GM12891 (cell line): ENCODE measurements at regions not wholly inside any gene's neighbourhood (a gene's known extent, or its start where the extent isn't known, plus 50 kb on each side); places are given as distances from the start of the nearest gene placed in this dataset.

Experiments used
- DNase-seq: peaks from one replicate; pipeline ENCODE4 v3.0.0; 2011; ENCODE audit warnings: low spot score; ENCODE audit not compliant: insufficient read length
- FAIRE-seq: peaks from 2 replicates; lab custom pipeline; 2011; peaks lifted over from hg19 to GRCh38; lab: Jason Lieb, UNC
- PAX5 ChIP-seq: IDR thresholded peaks from 2 replicates; pipeline ENCODE4 v1.6.1; 2011; ENCODE audit warnings: low read length, moderate library complexity, mild to moderate bottlenecking; ENCODE audit not compliant: insufficient read depth, severe bottlenecking
- POLR2A ChIP-seq: IDR thresholded peaks from 2 replicates; pipeline ENCODE4 v1.6.1; 2011; ENCODE audit warnings: low read depth, low read length, control low read depth
- POLR2AphosphoS5 ChIP-seq: IDR thresholded peaks from 2 replicates; pipeline ENCODE4 v1.6.1; 2011; ENCODE audit warnings: low read depth, low read length, control low read depth
- POU2F2 ChIP-seq: IDR thresholded peaks from 2 replicates; pipeline ENCODE4 v1.6.1; 2011; ENCODE audit warnings: low read depth, mild to moderate bottlenecking, control low read depth, low read length, moderate library complexity
- SPI1 ChIP-seq: IDR thresholded peaks from 2 replicates; pipeline ENCODE4 v1.6.1; 2011; ENCODE audit warnings: low read depth, low read length, control low read depth
- TAF1 ChIP-seq: IDR thresholded peaks from 2 replicates; pipeline ENCODE4 v1.6.1; 2011; ENCODE audit warnings: low read depth, low read length, control low read depth

DNA sequence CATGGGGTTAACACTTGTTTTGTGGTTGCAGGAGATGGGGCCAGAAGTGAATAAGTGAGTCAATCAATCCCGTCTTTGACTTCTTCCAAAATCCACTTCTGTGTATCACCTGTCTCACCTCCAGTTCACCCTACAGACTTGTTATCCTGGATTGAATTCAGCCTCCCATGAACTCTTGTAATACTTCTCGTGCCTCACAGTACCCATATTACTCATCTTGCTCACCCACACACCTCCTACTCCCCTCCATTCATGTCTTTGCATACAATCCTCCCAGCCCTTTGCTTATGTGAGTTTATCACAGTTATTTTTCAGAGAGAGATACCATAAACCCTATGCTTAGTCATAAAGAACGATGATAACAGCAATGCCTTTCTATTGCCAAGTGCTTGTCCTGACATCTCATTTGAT is 52.9 kb upstream of the PAPPA start:
- no peak for DNase-seq
- FAIRE-seq, result no peak
- no peak for TF ChIP-seq POU2F2

DNA sequence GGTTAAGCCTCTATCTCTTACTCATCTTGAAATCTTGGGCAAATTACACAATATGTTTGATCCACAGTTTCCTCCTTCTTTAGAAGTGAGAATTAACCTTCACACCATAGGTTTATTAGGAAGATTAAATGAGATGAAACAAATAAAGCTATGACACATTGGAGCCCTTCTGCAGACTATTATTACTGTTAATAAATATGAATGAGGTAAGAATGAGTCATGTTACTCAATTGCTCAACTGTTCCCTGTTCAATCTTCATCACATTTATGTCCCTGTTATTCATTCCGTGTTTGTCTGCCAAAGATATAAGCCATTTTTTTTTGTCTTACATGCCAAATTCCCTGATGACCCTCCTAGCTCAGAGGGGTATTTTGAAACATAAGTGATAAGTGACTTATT is 52.1 kb upstream of the PAPPA start:
- FAIRE-seq (no peak), DNase-seq (no peak)
- no peak for TF ChIP-seq PAX5
- no peak for TF ChIP-seq POLR2A
- no peak for TF ChIP-seq POU2F2
- TF ChIP-seq SPI1, result no peak
- no peak for TF ChIP-seq TAF1
- no peak for TF ChIP-seq POLR2AphosphoS5

DNA sequence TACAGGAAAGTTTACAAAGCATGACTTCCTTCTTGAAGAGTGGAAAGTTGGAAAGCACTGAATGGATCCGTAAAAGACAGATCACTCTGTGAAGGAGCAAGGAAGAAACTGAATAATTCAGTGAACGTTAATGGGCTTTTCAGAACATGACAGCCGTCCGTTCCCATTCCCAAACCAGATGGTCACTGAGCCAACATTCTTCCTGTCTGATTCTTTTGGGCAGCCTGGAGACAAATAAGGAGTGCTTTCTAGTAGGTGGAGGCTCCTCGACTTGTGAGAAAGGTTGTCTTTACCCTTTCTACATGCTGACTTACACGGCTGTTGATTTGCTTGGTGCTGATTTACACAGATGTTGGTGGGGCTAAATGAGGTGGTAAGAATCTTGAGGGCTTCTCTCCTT is 51.0 kb upstream of the PAPPA start:
- TF ChIP-seq POLR2AphosphoS5 (no peak), POU2F2 (no peak), POLR2A (no peak)
- no peak for DNase-seq
- FAIRE-seq, result no peak
